Natural killer cell (primary cell): ENCODE measurements at regions not wholly inside any gene's neighbourhood (a gene's known extent, or its start where the extent isn't known, plus 50 kb on each side); places are given as distances from the start of the nearest gene placed in this dataset.

ENCODE experiments used
- ATAC-seq, 3 donors: fragments of 150-1000 bp in 2 of 3; fragments of 200-7000 bp in 1 of 3; cut with Tn5 transposase; 1 replicate in 1 of 3; 2 replicates in 2 of 3; pipeline ENCODE4 v1.10.0; 2021; ENCODE audit warnings: mild to moderate bottlenecking in 2 of 3, moderate library complexity in 2 of 3
- DNase-seq, 2 donors: peaks; one replicate each; pipeline versions ENCODE4 v3.0.0 to v3.0.0-alpha.2; 2013 to 2021; ENCODE audit warnings: mixed read lengths in 1 of 2
- H3K27ac ChIP-seq: one replicate; pipeline ENCODE4 v1.5.1; 2013; ENCODE audit warnings: mild to moderate bottlenecking, low read length
- H3K27me3 ChIP-seq: one replicate; pipeline ENCODE4 v1.6.1; 2013; ENCODE audit warnings: low read length; ENCODE audit not compliant: control insufficient read depth, insufficient read depth
- H3K36me3 ChIP-seq: one replicate; pipeline ENCODE4 v1.6.1; 2013; ENCODE audit warnings: low read length; ENCODE audit not compliant: control insufficient read depth, insufficient read depth
- H3K4me1 ChIP-seq: one replicate; pipeline ENCODE4 v1.6.1; 2013; ENCODE audit warnings: low read length; ENCODE audit not compliant: control insufficient read depth, insufficient read depth
- H3K4me3 ChIP-seq: one replicate; pipeline ENCODE4 v1.5.1; 2013; ENCODE audit warnings: low read length
- H3K9me3 ChIP-seq: one replicate; pipeline ENCODE4 v1.6.1; 2013; ENCODE audit warnings: low read length; ENCODE audit not compliant: control insufficient read depth, insufficient read depth
- H3K27ac Mint-ChIP-seq, 2 donors: one replicate each; pipeline ENCODE4 v1.8.0; 2022; ENCODE audit warnings: mild to moderate bottlenecking in 2 of 2, mixed read lengths in 2 of 2, moderate library complexity in 1 of 2
- H3K27me3 Mint-ChIP-seq, 2 donors: one replicate each; pipeline ENCODE4 v1.8.0; 2022; ENCODE audit warnings: low read depth in 2 of 2, mixed read lengths in 2 of 2
- H3K36me3 Mint-ChIP-seq: one replicate; pipeline ENCODE4 v1.8.0; 2022; ENCODE audit warnings: mixed read lengths
- H3K4me1 Mint-ChIP-seq, 2 donors: one replicate each; pipeline ENCODE4 v1.8.0; 2022; ENCODE audit warnings: mixed read lengths in 2 of 2
- H3K4me3 Mint-ChIP-seq: one replicate; pipeline ENCODE4 v1.8.0; 2022; ENCODE audit warnings: mild to moderate bottlenecking, moderate library complexity, mixed read lengths
- H3K9me3 Mint-ChIP-seq, 2 donors: one replicate each; pipeline ENCODE4 v1.8.0; 2022; ENCODE audit warnings: mixed read lengths in 2 of 2
- WGBS: methylation state at CpG from one replicate; pipeline ENCODE4 v1.1.7; 2013; ENCODE audit warnings: missing lambda C conversion rate; ENCODE audit not compliant: insufficient coverage; 5-methylcytosine and 5-hydroxymethylcytosine counted together
- intact Hi-C: fragments of 100-400 bp; cut with micrococcal nuclease; formaldehyde crosslinking; loops from one replicate; pipeline ENCODE4 v1.14.2; 2022
- TF ChIP-seq, protein P1 (sequence below): fragments of 200-600 bp; IDR thresholded peaks from one replicate; pipeline ENCODE4 v1.8.0; 2022; ENCODE audit warnings: antibody characterized with exemption

DNA sequence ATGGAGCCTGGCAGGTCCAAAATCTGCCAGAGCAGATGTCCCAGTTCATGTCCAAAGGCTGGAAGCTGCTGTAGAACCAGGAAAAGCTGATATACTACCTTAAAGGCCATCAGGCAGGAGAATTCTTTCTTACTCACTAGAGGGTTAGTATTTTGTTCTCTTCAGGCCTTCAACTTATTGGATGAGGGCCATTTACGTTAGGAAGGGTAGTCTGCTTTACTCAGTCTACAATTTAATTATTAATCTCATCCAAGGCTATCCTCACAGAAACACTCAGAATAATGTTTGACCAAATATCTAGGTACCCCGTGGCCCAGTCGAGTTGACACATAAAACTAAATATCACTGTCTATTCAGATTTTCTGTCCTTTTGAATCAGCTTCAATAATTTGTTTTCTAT is 437.4 kb downstream of the TLE4 start:
- Mint-ChIP-seq H3K36me3 (peaks cover 16% of the 10 kb centered on the region), H3K9me3 (peaks cover 6 to 7% of the 10 kb centered on the region in 2 donors), H3K27ac (no peak overlapping the region), H3K4me1 (peaks cover 6% of the 10 kb centered on the region in 2 donors), H3K4me3 (no peak overlapping the region), H3K27me3 (peaks cover 12 to 27% of the 10 kb centered on the region in 2 donors)
- ATAC-seq (no peak), DNase-seq (no peak)
- TF ChIP-seq, protein P1, sequence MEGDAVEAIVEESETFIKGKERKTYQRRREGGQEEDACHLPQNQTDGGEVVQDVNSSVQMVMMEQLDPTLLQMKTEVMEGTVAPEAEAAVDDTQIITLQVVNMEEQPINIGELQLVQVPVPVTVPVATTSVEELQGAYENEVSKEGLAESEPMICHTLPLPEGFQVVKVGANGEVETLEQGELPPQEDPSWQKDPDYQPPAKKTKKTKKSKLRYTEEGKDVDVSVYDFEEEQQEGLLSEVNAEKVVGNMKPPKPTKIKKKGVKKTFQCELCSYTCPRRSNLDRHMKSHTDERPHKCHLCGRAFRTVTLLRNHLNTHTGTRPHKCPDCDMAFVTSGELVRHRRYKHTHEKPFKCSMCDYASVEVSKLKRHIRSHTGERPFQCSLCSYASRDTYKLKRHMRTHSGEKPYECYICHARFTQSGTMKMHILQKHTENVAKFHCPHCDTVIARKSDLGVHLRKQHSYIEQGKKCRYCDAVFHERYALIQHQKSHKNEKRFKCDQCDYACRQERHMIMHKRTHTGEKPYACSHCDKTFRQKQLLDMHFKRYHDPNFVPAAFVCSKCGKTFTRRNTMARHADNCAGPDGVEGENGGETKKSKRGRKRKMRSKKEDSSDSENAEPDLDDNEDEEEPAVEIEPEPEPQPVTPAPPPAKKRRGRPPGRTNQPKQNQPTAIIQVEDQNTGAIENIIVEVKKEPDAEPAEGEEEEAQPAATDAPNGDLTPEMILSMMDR = no peak
- intact Hi-C loops = no loop called here
- Histone ChIP-seq H3K4me3 (no peak overlapping the region), H3K4me1 (no peaks in the 10 kb centered on the region), H3K9me3 (no peaks in the 10 kb centered on the region), H3K27ac (no peak overlapping the region), H3K27me3 (peaks cover 2% of the 10 kb centered on the region), H3K36me3 (no peaks in the 10 kb centered on the region)
- WGBS = 100% methylated on average over 3 of the region's 3 CpGs

DNA sequence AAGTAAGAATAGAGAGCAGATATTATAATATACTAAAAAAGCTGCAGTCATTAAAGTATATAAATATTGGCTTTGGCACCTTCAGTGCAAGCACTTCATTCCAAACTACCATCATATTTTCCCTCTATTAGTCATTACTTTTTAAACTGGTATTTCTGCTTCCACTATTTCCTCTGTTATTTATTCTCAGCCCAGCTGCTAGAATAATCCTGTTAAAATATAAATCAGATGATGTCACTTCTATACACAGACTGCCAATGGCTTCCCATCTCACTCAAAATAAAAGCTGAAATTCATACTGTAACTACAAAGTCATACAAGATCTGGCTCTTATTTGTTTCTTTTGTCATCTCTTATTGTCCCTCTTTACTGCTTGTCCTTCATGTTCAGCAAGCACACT is 432.9 kb downstream of the TLE4 start:
- no peak for ATAC-seq
- no peak overlapping the region for H3K4me3 Mint-ChIP-seq
- intact Hi-C loops = no loop called here

DNA sequence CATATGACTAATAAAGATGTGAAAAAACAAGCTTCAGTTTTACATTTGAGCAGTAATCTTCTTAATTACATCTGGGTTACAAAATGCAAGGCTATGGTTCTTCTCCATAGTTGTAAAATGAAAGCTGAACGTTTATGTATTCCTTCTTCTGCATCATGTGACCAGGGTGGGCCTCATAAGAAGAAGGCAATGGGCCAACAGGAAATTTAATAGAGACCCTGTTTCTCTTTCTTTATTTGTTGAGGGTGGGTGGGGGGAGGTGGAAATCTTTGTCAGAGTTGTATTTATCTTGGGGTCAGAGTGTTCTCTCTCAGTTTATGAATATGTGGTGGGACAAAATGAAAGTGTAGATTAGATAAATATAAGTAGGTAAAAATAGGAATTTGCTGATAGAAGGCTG is 418.8 kb downstream of the TLE4 start:
- Mint-ChIP-seq H3K27ac (no peak overlapping the region), H3K27me3 (peaks cover 0 to 2% of the 10 kb centered on the region in 2 donors), H3K4me1 (no peaks in the 10 kb centered on the region), H3K9me3 (no peaks in the 10 kb centered on the region), H3K4me3 (no peak overlapping the region), H3K36me3 (no peaks in the 10 kb centered on the region)
- DNase-seq (no peak), ATAC-seq (no peak)
- TF ChIP-seq, protein P1 = no peak
- 67% methylated on average over 1 of the region's 1 CpG for WGBS
- H3K4me1 ChIP-seq = no peaks in the 10 kb centered on the region
- H3K4me3 ChIP-seq = no peak overlapping the region
- H3K27me3 ChIP-seq = no peaks in the 10 kb centered on the region
- intact Hi-C loops = no loop called here
- no peak overlapping the region for H3K27ac ChIP-seq
- H3K9me3 ChIP-seq = no peaks in the 10 kb centered on the region
- H3K36me3 ChIP-seq = no peaks in the 10 kb centered on the region

More for the DNA sequence above, 432.9 kb downstream of the TLE4 start:
- Mint-ChIP-seq H3K36me3 (no peaks in the 10 kb centered on the region), H3K4me1 (no peaks in the 10 kb centered on the region), H3K27ac (no peak overlapping the region), H3K9me3 (no peaks in the 10 kb centered on the region), H3K27me3 (peaks cover 11 to 13% of the 10 kb centered on the region in 2 donors)
- no peaks in the 10 kb centered on the region for H3K9me3 ChIP-seq
- H3K27ac ChIP-seq = no peak overlapping the region
- DNase-seq = no peak
- TF ChIP-seq, protein P1 = no peak
- H3K4me3 ChIP-seq = no peak overlapping the region
- H3K27me3 ChIP-seq = peaks cover 2% of the 10 kb centered on the region
- no peaks in the 10 kb centered on the region for H3K4me1 ChIP-seq
- no peaks in the 10 kb centered on the region for H3K36me3 ChIP-seq

DNA sequence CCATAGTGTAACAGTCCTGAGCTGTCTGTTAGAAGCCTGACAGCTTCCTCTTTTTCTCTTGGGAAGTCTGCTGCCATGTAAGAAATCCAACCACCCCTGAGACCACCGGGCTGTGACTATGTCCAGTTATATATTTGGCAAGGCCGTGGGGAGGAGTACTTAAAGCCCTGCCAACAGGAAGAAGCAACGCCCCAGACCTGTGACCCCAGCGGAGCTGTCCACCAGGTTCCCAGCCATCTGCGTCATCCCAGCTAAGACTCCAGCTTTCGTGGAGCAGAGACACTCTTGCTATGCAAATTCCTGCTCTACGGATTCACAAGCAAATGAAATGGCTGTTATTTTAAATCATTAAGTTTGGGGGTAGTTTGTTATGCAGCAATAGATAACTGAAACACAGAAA is 417.3 kb downstream of the TLE4 start:
- Mint-ChIP-seq H3K27me3 (no peaks in the 10 kb centered on the region), H3K9me3 (no peaks in the 10 kb centered on the region), H3K4me1 (no peaks in the 10 kb centered on the region), H3K4me3 (no peak overlapping the region), H3K36me3 (no peaks in the 10 kb centered on the region), H3K27ac (no peak overlapping the region)
- Histone ChIP-seq H3K27me3 (no peaks in the 10 kb centered on the region), H3K4me1 (no peaks in the 10 kb centered on the region), H3K4me3 (no peak overlapping the region), H3K36me3 (no peaks in the 10 kb centered on the region), H3K27ac (no peak overlapping the region), H3K9me3 (no peaks in the 10 kb centered on the region)
- TF ChIP-seq, protein P1 = no peak
- ATAC-seq (no peak), DNase-seq (no peak)
- WGBS = 75% methylated on average over 7 of the region's 7 CpGs
- intact Hi-C loops = no loop called here
